NCI-H1105 (cell line): ENCODE measurements at regions not wholly inside any gene's neighbourhood (a gene's known extent, or its start where the extent isn't known, plus 50 kb on each side); places are given as distances from the start of the nearest gene placed in this dataset.
"Not testable (repeated sequence)": the region's sequence is repeated elsewhere in the genome, so short reads cannot be mapped to it uniquely, and the experiment has no call there.

Experiments used
- DNase-seq: peaks from one replicate; lab custom pipeline; 2025; lab: John Stamatoyannopoulos, UW

DNA sequence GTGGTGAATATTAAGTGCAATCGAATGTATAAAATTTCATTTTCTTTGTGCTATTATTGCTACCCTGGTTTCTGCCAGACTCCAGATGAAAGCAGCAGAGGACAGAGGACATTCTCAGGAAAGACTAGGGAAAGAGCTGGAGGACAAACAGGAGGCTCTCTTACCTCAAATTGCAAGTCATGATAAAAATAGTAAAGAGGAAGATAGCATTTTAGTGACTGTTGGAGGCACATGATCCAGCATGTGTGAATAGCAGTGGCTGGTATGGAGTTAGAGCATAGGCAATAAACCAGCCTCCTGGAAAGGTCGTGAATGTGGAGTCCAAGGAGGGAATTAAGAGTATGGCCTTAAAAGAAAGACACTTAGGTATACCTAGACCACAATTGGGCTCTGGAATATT, 1040.0 kb downstream of the STPG2 start:
- no peak for DNase-seq

DNA sequence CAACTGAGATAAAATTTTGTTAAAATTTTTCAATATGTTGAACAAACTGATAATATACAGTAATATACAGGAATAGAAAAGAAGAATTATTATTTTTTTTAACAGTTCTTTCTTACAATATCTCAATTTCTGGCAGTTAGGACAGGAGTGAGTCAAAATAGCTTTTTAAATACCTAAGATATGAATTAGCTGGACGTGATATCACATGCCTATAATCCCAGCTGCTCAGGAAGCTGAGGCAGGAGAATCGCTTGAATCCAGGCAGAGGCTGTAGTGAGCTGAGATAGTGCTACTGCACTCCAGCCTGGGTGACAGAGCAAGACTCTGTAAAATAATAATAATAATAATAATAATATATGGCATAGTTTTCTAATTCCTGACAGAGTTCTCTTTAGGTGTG, 1039.3 kb downstream of the STPG2 start:
- no peak for DNase-seq

DNA sequence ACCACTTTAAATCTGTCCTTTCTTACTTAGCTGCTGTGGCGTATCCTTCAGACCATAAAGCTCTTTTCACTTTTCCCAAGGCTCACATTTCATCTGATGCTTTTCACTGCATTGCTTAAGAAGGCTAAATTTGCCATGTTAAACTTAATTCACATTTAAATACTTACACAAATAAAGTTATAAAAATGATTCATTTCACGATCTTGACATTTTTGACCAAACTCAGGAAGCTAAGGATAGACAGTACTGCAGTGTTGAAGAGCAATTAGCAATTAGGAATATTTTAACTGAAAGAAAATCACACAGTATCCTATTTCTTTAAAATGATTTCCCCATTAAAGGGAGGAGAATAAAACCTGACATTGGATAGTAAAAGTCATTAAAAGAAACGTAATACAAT, 1038.6 kb downstream of the STPG2 start:
- DNase-seq = no peak

DNA sequence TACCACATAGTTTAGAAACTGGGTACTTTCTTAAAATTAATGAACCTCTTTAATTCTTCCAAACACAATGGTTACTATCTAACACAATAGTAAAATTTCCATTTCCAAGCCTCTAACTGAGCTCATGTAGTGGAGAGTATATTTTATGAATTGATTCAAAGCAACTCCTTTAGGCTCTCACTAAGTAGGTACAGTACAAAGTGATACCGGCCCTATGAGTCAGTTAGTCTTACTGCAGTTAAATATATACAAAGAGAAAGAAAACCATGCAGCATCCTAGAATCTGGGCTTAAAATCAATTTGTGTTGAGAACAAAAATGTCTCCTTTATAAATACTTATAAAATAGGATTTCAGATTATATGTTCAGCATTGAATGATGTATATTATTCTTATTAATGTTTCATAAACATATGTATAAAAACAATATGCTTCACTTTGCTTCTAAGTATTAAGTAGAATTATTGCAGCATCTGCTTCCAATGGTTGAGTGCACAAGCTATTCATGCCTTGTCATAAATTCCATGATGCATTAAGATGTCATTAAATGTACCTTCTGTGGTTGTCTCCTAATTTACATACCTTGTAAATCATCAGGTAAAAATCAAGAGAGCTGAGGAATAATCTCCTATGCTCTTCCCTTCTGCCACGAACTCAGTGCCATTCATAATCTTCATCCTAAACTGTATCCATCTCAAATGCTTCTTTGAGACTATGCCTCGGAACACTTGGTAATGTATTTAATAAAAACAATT, 1037.8 kb downstream of the STPG2 start:
- no peak for DNase-seq

DNA sequence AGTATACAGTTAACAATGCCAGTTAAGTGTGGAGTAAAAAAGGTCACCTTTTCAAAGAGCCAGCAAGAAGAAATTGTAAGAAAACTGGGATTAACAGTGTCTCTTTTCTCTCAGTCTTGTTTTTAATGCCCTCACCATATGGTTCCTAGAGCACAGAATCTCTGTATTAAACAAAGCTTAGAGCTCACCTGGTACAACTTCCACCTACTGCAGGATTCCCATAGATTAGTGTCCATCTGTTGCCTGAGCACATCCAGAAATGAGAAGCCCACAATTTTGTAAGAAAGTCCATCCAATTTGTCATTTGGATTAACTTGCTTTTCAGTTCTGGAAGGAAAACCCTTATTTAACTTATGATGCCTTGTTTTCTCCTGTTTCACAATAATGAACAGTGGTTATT, 1037.1 kb downstream of the STPG2 start:
- DNase-seq = no peak

DNA sequence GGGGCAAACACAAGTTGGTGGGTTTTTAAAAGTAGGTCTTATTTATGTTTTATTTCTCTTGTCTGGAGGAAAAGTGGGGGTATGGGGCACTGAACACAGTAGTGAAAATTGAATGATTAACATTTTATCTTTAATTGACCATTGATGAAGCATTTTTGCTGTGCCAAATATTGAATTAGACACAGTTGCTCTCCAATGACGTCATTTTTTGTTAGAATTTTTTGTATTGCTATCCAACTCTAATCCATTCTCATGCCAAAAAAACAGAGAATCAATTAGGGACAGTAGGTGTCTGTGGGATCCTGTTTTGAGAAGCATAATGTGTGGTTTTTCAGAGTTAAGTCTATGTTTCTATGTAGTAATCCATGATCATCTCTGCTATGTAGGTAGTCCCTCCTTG, 1032.8 kb downstream of the STPG2 start:
- no peak for DNase-seq

DNA sequence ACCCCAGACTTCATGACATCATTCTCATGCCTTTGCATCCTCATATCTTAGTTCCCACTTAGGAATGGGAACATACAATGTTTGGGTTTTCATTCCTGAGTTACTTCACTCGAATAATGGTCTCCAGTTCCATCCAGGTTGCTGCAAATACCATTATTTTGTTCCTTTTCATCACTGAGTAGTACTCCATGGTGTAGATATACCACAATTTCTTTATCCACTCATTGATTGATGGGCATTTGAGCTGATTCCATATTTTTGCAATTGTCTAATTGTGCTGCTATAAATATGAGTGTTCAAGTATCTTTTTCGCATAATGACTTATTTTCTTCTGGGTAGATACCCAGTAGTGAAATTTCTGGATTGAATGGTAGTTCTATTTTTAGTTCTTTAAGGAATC, 1026.8 kb downstream of the STPG2 start:
- no peak for DNase-seq

DNA sequence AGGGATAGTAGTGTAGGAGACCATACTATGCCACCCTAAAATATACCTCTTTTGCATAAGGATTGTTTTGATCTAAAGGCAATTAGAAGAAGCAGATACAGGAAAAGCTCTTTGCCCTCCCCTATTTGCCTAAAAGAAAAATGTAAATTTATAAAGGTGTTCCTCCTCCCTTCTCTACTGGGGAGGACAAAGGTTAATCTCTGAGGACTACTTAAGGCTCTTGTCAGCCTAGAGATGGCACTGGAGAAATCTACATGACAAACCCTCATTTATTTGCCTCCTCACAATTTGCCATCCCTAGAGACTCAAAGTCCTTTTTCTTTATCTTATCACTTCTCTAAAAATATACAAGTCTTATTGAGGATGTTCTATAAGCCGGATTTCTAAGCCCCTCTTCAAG, 1021.8 kb downstream of the STPG2 start:
- no peak for DNase-seq

DNA sequence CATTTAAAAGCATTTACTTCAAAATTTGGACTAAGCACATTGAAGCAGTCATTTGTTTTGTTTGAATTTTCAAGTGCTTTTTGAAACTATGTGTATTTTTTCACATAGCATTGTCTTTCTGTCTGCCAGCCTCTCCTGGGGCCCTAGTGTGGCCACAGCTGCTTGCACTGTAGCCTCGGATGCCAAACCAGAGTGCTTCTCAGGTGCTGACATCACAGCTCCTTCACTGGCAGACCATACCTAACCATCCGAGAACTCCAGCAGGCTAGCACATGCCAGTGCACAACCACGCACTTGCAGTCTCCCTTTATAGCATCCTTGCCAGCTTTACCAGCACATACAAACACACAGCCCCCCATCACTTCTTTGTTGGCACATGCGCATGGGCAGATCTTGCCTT, 1019.7 kb downstream of the STPG2 start:
- DNase-seq = peak; percentile 14

DNA sequence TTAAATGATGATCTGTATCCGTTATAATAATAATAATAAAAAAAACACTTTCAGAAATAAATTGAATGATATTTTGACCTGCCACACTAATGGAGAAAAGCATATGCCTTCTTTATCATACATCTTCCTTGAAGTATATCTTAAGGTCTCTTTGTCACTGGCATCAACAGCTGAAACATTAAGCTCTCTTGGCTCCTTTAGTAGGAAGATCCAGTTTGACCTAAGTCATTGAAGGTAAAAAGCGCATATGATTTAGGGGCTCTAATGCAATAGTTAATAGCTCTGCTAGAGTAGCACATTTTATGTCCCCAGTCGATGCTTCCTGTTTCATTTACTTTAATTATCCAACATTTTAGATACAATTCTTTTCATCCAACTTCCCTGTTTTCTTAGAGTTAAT, 1010.8 kb downstream of the STPG2 start:
- no peak for DNase-seq

DNA sequence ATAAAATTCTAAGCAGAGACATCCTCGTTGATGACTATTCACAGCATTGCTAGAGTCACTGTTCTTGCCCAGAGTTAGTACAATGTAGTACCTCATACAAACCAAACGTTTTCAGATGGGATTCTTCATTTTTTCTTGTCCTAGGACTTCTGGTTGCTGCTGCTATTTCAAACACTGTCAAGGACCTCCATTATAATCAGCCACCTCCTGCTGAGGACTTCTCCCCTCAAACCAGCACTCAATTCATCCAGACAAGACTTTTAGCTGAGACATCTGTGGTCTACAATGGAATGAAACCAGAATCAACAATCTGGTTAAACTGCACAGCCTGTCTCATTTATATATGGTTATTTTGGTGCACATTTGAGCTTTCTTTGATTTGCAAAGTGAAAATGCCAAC, 1008.8 kb downstream of the STPG2 start:
- DNase-seq = no peak

DNA sequence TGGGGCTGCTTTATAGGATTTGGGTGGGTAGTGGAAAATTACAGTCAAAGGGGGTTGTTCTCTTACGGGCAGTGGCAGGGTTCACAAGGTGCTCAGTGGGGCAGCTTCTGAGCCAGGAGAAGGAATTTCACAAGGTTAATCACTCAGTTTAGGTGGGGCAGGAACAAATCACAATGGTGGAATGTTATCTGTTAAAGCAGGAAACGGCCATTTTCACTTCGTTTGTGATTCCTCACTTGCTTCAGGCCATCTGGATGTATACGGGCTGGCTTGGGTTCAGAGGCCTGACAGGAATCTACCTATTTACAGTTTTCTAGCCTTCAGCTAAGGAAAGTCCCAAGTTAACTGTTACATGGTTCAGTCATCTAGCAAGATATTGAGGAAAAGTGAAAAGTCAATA, 1003.5 kb downstream of the STPG2 start:
- DNase-seq = no peak

DNA sequence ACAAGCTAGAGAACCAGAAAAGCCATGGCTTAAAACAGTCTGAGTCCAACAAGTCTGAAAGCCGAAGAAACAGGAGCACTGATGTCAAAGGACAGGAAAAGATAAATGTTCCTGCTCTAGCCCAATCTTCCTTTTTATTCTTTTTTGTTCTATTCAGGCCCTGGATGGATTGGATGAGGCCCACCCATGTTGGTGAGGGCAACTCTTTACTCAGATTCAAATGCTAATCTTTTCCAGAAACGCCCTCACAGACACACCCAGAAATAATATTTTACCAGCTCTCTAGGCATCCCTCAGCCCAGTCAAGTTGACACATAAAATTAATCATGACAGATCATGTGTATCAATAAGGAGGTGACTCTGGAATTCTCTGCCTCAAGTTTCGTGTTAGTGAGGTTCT, 1002.7 kb downstream of the STPG2 start:
- DNase-seq = no peak

DNA sequence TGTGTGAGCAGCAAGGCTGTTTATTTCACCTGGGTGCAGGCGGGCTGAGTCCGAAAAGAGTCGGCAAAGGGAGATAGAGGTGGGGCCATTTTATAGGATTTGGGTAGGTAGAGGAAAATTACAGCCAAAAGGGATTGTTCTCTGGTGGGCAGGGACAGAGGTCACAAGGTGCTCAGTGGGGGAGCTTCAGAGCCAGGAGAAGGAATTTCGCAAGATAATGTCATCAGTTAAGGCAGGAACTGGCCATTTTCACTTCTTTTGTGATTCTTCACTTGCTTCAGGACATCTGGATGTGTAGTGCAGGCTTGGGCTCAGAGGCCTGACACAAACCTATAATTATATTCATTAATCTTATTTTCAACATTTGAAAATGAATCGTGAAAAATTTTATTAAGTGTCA, 1001.9 kb downstream of the STPG2 start:
- not testable (repeated sequence) for DNase-seq

DNA sequence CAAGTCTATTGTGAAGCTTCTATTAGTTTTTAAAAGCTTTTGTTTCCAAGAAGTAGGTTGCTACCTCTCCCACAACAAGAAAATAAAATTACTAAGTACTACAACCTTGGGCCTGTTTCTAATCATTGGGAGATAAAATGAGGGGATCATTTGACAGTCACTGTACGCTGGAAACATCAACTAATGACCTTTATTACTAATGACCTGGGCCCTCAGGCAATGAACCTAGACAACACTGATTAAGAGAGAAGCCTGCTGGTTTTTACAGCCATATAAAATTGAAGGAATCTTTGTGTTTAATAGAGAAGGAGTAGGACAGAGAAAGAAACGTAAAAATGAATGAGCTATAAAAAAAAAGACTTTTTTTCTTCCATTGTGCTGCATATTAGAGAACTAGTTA, 1000.9 kb downstream of the STPG2 start:
- DNase-seq = no peak

DNA sequence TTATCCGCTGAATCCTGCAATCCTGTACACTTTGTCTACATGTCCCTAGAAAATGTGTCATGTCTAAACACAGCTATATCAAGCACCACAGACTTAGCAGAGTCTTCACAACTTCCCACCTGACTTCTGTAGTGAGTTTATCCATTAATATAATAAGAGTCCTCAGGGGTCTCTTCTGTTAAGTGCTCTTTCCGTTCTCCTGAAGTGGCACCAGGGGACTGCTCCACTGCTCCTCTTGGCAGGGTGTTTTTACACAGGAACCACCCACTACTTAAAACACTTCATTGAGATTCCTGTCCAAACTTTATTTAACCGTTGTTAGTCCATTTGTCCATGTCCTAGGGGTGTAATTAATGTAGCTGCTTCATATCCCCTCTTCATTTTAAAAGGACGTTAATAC, 1000.4 kb downstream of the STPG2 start:
- no peak for DNase-seq

DNA sequence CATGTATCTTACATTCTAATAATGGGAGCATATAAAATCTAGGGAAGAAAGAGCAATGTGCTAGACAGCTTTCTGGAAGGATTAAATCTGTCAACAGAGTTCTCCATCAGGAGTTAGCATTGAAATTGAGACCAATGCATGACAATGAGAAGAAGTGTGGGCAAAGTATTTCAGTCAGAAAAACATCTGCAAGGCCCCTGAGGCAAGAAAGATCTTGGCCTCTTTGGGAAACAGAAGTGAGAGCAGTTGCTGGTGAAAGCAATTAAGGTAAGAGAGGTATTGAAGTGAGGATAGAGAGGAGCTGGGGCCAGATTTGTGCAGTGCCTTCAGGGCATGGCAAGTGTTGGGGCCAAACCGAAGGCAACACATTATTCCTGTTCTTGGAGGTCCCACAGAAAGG, 999.1 kb downstream of the STPG2 start:
- no peak for DNase-seq

DNA sequence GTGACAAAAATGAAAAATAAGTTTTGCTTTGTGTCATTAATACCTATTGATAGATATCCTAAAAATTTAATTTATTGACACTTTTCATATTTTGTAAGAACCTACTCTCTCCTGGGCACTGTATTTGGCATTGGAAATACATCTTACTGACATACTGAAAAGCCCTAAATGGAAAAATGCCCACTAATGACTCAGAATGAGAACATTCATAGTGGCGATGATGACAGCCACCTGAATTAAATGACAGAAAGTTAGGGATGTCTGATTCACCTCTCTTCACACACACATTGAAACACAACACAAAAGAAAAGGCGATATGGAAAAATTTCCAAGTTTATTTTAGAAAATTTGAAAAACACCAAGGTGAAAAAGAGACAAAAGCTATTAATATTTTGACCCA, 992.3 kb downstream of the STPG2 start:
- DNase-seq = no peak

DNA sequence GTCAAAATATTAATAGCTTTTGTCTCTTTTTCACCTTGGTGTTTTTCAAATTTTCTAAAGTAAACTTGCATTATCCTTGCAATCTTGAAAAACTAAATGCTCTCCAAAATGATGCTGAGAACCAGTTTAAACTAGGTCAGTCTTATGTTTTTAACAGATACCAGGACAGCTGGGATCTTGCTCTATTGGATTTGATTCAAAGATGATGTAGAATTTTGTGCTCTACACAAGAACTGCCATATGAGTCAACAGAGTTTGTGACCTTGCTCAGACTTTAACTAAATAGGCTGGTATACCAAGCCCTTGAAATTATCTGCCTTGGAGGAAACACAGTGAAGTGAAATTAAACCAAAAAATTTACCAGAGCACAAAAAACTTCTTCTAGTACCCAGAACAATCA, 991.1 kb downstream of the STPG2 start:
- DNase-seq = no peak

DNA sequence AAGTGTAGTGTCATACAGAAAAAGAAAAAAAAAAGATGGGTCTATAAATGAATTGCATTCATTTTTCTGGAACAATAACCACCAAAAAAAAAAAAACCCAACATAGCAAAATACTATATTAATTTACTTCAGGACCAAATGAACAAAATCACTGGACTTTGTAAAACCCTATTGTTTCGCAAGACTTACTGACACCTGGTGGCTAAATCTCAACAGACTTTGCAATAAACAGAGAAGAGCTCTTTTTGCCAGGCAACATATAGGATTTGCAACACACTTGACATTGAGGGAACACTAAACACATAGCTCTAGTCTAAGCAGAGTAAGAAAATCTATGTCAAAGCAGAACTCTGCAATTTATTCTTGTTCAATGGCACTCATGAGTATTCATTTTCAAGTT, 990.2 kb downstream of the STPG2 start:
- DNase-seq = no peak

DNA sequence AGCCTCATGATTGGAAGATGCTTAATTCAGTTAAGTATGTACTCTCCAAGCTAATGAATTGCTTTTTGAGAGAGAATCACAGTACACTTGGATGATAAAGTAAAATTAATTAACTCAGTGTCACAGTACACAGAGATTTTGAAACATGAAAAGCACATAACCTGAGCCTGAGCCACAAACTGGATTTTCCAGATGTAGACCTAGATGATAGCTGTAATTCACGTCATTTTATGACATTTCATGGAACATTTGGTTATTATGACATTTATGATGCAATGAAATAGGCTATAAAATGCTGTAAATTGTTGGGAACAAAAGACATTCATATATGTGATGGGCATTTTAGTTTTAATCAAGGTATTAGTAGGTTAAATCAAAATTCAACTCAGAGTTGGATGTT, 983.7 kb downstream of the STPG2 start:
- DNase-seq = no peak

DNA sequence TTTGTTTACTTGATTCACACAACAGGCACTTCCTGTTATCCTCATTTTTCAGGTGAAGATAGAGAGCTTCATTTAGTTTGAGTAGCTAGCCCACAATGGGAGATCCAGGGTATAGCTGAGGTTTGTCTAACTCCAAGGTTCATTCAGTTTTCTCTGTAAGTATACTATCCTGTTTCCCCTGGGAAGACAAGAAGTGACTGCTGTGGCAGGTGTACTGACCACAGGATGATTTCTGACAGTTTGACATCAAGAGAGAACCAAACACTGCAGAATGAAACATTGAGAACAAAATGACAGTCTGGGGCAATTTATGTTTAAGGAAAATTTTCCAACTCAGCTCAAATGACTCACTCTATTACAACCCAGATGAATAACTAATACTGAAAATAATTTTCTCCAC, 958.0 kb downstream of the STPG2 start:
- DNase-seq = no peak

DNA sequence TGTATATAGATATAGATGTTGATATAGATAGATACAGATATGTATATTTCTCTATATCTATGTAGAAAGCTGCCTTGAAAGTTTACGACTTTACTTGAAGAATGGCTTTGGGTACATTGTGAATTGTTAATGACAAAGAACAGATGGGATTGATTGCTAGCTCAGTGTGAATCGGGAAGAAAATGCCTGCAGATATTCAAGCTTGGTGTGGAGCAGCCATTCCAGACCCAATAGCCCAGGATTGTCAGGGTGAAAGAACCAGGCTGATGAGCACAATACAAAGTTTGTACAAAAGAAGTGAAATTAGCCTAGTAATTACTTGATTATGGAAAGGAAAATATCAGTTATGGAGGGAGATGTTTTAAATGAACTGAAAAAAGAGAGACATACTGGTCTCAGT, 946.2 kb downstream of the STPG2 start:
- DNase-seq = no peak

DNA sequence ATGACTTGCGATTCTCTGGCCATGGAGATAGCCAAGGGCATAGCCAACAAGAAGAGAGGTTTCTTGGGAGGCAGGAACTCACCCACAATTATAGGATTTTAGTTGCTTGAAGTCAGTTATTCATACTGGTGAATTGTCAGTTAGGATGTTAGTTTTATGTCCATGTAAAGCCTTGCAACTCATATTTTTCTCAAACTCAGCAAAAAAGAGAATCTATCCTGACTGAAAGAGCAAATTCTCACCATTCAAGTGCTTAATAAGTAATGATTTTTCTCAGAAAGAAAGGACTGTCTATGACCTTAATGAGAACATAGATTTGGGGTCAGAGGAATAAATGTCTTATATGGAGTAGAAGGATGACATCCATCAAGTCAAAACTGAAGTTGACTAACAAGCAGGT, 934.5 kb downstream of the STPG2 start:
- no peak for DNase-seq
